HG02981 (cell line): ENCODE measurements at regions not wholly inside any gene's neighbourhood (a gene's known extent, or its start where the extent isn't known, plus 50 kb on each side); places are given as distances from the start of the nearest gene placed in this dataset.
A peak's percentile ranks its signal among the peaks of the same experiment; 100 is the strongest.
"Not testable (repeated sequence)": the region's sequence is repeated elsewhere in the genome, so short reads cannot be mapped to it uniquely, and the experiment has no call there.

Experiments
- ATAC-seq: cut with Tn5 transposase; IDR thresholded peaks from one replicate; pipeline ENCODE4 v1.9.1; 2021; ENCODE audit warnings: mild to moderate bottlenecking, moderate library complexity; ENCODE audit not compliant: unreplicated experiment

DNA sequence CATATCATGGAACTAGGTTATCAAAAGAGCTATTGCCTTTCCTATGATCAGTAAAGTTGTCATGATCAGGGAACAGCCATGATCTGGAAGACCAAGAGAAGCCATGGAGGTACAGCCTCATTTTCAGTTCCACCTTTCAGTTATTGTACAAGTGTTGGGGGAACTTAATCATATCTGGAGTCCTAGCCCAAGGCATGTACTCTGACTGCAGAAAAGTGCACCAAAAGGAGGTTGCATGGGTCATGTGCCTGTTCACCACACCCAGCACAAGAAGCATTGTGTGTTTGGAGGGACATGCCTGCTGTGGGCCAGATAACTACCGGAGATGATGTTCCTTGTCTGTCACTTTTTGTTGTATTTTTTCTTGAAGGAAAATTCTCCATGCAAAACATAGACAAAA lies 185.8 kb upstream of the MAN1A1 start:
- ATAC-seq = peak; percentile 42

DNA sequence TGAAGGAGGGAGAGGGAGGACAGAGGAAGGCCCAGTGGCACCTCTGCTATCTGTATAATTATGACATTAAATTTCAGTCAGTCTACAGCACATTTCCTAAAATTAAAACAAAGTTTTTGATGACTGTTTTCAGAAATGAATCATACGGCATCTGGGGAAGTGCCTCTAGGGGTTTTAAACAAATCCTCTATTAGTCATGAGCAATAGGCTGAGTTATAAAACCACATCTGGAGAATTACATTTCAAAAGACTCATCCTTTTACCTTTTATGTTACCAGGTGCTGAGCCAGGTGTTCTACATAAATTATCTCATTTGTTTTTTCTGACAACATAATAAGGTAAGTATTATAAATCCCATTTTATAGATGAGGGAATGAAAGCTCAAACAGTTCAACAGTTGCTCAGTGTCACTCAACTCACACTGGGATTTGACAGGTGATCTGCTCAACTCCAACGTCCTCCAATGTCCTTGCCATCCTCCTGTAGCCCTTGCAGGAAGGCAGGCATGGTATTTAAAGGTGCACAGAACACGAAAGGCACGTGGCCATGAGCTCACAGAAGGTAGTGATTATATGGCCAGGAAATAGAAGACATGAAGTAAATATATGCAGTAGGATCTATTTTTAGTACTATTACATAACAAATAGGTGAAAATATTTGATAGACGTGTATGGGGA lies 184.2 kb upstream of the MAN1A1 start:
- ATAC-seq = peak; percentile 63

DNA sequence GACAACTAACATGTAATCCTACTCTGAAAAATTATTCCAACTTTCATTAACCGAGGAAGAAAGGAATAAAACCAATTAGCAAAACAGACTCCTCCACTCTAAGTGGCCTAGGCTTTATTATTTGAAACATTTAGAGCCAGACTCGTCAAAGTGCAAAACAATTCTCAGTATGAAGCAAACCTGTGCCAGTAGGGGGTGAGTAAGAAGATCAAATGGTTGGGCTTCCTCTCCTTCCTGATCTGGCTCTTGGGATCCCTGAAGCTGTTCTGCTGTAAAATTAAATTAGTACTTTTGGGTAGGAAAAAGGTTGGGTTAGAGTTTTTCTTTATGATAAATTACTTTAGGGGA lies 177.6 kb upstream of the MAN1A1 start:
- no peak for ATAC-seq

DNA sequence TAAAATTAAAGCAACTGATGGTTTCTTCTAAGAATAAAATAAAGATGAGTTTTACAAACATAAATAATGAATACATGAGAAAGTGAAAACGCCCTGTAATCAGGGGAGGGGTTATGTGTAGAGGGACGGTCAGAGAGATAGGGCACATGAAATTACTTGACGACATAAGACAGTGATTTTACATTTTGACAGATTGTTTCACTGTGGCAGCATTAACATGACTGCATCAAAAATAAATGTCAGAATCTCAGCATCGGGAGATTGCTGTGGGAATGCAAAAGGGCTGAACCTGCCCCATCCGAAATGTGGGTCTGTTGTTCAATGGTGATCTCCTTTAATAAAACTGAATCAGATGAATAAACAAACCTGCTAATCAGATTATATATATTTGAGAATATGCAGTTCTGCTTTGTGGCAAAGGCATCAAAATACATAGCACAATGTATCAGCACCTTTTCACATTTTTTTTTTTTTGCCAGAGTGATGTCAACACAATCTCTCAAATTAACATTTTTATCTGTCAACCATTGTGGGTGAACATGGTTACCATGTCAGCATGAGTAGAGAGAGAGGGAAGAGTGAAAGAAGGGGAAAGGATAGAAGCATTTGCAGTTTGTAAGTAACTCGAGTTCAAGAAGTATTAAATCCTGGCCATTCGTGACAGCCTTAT lies 177.1 kb upstream of the MAN1A1 start:
- ATAC-seq = no peak

DNA sequence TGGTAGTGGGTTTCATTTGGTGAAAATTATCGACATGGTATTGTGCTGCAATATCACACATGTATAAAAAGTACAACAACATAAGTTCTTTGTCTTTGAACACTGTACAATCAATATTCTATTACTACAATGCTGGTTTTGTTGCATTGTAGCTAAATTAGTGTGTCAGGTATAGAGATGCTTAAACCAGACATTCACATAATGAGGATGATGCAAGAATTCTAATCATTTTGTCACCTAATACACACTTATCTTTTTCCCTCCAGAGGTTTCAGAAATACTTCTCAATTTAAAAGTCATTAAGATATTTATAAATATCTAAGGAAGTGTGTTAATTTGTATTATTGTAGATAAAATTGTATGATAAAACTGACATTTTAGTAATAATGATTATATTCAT lies 174.8 kb upstream of the MAN1A1 start:
- ATAC-seq = no peak

DNA sequence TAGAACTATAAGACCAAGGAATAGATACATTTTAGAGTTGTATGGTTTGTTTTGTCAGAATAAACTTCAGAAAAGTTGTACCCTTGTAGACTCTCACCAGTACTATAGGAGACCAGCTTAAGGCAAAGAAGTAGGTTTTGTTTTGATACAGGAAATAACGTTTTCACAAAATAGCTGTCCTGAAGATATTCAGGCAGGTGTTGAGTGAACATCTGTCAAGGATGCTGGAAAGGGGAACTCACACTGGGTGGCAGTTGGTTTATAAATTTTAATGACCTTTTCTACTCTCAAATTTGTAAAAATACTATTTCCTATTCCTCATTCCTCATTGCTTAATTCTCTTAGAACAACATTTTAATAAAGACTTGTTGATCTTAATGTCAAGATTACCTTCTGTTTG lies 174.0 kb upstream of the MAN1A1 start:
- no peak for ATAC-seq

DNA sequence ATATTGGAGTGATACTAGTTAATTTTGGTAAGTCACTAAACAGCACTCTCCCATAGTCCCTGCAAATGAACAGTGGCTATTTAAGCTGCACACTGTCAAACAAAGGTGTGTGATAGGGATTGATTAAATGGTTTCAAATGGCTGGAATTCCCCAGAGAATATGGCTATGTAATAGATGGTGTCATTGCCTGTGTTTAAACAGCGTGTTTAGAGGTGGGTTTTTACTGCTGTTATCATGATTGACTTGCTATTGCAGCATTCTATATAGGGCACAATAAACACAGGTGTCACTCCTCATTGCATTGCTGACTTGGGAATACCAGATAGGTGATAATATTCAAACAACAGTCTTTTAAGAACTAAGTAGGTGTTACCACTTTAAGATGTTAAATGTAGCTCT lies 171.7 kb upstream of the MAN1A1 start:
- ATAC-seq = no peak

DNA sequence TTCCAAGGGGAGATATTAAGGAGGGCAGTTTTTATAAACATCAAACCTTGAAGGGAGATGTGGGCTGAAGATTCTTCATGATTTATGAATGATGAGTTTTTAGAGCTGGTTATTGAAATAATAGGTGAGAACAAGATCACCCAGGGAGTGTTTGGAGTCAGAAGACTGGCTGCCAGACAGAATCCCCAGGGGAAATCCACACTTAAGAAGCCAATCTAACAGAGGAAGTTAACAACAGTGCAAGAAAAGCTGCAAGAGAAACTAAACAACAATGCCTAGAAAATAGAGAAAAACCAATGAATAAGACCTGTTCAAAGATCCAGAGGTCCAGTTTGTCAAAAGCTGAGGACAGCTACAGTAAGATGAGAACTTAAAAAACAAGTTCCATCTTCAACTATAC lies 167.9 kb upstream of the MAN1A1 start:
- no peak for ATAC-seq

DNA sequence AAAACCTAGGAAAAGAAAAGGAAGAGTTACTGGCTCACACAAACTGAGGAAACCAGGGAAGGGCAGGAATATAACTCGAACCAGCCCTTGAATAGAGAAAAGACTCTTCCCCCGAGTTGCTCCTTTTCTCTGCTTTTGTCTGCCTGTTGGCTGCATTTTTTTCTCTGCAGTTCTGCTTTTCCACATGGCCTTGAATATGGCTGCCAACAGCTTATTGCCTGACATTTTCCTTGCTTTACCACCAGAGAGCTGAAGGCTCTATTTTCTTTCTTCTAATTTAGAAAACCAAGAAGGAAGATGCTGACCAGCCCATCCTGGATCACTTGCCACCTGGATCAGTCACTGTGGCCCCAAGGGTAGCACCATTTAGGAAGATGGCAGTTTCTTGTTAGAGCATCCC lies 164.8 kb upstream of the MAN1A1 start:
- ATAC-seq = no peak

DNA sequence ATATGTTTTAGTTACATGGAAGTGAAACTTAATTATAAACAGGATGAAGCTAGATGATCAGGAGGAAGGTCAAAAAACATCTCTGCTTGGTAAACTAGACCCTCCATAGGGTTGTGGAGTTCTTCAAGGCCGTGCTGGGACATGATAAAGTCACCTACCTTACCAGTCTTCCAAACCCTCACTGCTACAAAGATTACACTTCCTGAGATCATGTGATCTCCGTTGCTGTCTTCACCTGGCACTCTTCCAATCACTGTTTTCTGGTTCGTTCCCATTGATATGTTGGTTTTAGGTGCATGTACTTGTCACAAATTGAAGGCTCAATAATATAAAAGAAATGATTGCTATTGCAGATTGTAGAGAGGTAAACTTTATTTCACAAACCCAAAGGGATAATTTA lies 161.5 kb upstream of the MAN1A1 start:
- ATAC-seq = no peak

DNA sequence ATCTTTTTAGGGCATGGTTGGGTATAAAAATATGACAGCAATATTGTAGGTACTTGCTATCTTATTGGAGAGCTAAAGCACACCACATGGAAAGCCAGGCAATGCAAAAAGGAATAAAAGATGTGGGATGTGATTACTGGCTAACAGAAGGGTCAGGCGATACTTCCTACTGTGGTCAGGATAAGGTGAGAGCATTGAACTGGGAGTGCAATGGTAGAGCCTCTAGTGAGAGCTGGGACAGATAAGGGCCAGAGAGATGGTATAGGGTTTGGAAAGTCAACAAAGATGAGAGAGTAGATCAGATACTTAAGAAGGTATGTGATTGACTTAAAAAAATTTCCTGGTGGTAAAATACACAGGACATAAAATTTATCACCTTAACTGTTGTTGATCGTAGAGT lies 160.7 kb upstream of the MAN1A1 start:
- no peak for ATAC-seq

DNA sequence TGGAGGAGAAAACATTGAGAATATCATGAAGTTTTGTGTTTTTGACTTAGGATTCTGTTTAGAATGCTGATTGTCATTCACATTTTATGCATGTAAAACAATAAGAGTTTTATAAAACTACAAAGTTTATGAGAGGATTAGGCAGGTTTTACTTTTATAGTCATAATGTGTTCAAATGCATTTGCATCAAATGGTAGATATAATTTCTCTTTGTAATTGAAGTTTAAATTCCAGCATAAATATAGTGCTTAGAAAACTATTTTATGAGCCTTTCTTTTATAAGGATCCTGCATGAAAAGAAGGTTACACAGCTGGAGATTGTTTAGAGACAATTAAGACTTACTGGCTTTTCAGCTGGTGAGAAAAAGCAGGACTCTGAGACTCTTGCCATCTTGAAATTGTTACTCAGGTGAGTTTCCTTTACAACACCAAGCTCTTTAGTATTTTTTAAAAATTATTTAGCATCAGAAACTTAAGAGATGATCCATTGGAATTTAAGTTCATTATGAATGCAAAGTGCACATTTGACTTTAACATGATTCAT lies 157.1 kb upstream of the MAN1A1 start:
- no peak for ATAC-seq

DNA sequence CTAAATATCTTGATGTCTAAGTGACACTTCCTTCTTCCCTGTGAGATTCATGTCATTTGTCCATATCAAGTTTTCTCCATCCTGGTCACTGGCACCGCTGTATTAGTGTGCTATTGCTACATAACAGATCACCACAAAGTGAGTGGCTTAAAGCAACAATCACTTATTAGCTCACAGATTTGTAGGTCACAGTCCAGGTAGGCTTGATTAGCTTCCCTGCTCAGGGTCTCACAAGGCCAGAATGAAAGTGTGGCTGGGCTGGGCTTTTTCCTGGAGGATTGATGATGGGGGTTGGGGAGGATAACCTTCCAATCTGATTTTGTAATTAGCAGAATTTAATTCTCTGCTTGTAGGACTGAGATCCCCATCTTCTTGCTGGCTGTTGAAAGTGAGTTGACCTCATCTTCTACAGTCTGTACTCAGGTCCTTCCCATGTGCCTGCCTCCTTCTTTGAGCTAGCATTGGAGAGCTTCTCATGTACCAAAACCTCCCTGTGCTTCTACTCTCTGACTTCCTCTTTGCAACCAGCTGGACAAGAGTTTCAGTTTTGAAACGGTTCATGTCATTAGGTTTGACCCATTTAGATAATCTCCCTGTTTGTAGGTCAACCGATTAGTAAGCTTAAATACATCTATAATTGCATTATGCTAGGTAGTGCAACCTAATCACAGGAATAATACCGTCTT lies 152.4 kb upstream of the MAN1A1 start:
- ATAC-seq = peak; percentile 89

DNA sequence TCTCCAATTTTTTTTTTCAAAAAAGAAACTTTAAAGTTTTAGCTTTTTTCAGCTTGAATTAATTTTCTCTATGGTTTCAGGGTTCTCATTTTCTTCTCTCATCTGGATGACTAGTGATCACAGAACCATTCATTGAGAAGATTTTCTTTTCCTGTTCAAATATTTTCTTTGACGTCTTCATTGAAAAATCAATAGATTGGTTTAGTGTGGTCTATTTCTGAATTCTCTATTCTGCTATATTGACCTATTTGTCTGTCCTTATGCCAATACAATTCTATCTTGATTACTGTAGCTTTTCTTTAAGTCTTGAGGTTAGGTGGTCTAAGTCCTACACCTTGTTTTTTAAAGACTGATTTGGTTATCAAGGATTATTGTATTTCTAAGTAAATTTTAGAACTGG lies 150.2 kb upstream of the MAN1A1 start:
- ATAC-seq = no peak

DNA sequence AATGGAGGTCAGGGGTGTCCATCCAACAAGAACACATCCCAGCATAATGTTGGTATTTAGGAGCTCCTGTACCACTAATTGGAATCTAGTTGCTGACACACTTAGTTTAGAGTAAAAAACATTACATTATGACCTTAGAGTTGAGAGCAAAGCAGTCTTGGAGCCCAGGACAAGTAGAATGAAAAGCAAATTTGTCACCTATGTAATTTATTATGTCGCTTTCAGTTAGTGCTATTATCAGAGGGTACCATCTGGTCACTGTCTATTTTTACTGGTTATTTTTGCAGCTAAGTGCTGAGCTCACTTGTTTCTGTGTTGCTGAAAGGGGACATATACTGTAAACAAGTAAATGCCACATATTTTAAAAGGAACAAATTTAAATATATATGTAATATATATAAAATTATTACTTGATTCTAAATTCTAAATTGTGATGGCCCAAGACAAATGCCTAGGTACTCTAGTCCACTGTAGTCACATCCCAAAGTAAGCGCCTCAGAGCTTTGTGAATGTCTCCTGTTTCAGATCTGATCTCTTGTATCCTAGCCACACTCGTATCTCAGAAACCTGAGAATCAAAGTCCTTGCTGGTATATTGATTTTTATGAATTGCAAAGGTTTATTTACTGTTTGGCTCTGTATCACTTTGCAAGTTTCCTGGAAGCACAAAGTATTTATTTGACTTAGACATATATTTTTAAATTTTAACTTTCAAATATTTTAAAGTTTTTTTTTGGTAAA lies 148.6 kb upstream of the MAN1A1 start:
- no peak for ATAC-seq

DNA sequence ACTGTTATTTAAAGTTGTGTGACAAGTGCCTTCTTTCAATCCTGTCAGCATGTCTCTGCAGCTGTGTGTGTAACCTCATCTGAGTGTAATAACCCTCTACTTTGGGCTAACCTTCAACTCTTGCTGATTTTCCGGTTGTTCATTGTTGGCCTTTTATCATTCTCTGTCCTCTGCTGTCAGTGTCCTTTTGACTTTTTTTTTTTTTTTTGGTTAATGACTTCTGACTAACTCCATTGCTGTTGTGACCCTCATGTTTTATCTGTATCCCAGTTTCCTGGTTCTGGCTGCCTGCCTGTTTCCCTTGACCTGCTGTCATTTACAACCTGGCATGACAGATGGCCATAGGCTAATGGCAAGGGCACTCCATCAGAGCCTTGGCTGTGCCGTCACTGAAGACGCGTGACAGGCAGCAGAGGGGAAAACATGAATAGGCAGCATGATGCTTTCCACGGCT lies 145.7 kb upstream of the MAN1A1 start:
- no peak for ATAC-seq

DNA sequence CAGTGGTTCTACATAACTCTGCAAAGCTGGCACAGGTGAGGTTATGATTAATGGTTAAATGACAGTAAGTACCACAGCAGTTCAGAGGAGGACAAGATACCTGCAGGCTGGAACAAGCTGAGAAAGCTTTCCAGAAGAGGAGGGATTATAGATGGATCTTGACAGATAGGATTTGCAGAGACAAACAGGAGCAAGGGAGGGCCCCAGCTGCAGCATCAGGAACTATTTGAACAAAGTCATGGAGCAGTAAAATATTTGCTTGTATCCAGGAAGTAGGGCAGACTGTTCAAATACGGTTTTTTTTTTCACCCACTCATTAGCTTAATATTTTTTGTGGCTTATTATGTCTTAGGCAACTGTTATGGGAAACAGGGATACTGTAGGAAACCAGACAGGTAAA lies 144.4 kb upstream of the MAN1A1 start:
- no peak for ATAC-seq

DNA sequence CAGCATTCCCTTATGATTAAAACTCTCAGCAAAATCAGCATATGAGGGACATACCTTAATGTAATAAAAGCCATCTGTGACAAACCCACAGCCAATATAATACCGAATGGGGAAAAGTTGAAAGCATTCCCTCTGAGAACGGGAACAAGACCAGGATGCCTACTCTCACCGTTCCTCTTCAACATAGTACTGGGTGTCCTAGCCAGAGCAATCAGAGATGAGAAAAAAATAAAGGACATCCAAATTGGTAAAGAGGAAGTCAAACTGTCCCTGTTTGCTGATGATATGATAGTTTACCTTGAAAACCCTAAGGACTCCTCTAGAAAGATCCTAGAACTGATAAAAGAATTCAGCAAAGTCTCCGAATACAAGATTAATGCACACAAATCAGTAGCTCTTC lies 141.6 kb upstream of the MAN1A1 start:
- not testable (repeated sequence) for ATAC-seq

DNA sequence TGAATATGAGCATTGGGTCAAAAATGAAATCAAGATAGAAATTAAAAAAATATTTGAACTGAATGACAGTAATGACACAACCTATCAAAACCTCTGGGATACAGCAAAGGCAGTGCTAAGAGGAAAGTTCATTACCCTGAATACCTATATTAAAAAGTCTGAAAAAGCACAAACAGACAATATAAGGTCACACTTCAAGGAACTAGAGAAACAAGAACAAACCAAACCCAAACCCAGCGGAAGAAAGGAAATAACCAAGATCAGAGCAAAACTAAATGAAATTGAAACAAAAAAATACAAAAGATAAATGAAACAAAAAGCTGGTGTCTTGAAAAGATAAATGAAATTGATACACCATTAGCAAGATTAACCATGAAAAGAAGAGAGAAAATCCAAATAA lies 140.5 kb upstream of the MAN1A1 start:
- ATAC-seq = not testable (repeated sequence)

DNA sequence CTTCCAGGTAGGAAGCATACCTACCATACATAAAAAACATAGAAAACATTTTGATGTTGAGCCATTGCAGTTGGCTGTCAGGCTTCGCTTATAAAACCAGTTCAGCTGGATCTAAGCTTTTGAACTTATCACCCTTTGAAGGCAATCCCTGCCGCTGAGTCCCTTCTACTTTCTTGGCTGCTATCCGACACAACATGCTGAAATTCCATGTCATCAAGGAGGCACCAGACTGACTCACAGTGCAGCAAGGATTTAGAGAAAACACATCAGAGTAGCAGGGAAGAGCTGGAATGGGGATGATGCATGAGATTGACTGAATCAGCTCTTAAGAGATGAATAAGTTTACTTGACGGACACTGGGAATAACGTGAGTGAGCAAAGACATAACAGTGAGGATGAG lies 135.0 kb upstream of the MAN1A1 start:
- ATAC-seq = no peak

DNA sequence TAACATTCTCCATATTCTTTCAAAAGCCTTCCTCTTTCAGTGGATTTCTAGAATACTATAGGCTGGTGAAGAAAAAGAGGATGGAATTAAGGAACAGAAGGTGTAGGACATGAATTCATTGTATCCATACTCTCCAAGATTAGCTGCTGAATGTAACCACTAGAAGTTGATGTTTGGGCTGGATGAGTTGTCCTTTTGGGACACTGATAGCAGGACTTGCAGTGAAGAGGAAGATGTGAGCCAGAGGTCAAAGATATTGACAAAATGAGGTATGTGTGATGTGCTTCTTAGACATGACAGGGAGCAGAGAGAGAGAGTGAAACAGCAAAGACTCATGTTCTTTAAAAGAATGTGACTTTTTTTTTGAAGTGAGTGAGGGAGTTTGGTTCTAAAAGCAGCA lies 134.3 kb upstream of the MAN1A1 start:
- ATAC-seq = no peak
